C4-2B (cell line): ENCODE measurements at regions not wholly inside any gene's neighbourhood (a gene's known extent, or its start where the extent isn't known, plus 50 kb on each side); places are given as distances from the start of the nearest gene placed in this dataset.
"Not testable (repeated sequence)": the region's sequence is repeated elsewhere in the genome, so short reads cannot be mapped to it uniquely, and the experiment has no call there.

ENCODE experiments used
- H3K27ac ChIP-seq: fragments of 450-650 bp; 2 replicates; pipeline ENCODE4 v1.5.1; 2017
- CTCF ChIP-seq: fragments of 450-650 bp; conservative IDR thresholded peaks from 2 replicates; pipeline ENCODE4 v1.5.1; 2017; ENCODE audit warnings: mild to moderate bottlenecking
- ZFX ChIP-seq: fragments of 450-650 bp; IDR thresholded peaks from 2 replicates; pipeline ENCODE4 v1.6.1; 2017

DNA sequence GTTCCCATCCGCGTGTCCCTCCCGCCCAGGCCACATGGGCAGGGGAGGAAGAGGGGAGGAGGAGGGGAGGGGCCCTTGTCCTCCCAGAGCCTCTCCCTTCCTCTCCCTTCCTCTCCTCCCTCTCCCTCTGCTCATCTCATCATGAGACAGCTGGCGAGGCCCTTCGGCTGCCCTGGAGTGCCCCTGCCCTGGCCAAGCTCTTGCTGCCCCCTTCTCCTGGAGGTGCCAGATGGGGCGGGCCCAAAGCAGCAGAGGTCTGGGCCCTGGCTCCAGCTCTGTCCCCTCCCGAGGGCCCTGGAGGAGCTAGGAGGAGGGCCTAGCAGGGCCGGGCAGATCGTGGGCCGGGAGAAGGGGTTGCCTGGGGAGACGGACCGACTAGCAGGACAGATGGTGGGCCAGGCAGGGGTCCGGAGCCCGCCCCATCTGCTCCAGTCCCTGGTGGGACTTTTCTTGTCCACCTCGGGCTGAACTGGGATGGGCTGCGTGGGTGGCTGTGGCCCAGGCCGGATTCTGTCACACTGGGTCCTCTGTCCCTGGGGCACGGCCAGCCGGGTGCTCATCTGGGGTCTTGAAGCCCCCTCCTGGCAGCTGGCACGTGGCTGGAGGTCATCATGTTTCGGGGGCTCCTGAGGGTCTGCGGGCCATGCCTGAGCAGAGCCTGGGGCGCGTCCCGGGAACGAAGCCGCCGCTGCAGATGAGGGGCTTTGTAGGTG, 183.4 kb downstream of the GOLGA6L6 start:
- no peak overlapping the region for H3K27ac ChIP-seq
- TF ChIP-seq ZFX, result no peak
- no peak for TF ChIP-seq CTCF

- H3K27ac ChIP-seq, result no peak overlapping the region
- no peak for TF ChIP-seq ZFX
- TF ChIP-seq CTCF, result no peak
Observed at GRCh38 chr15:20357481-20358065, 184.0 kb downstream of the GOLGA6L6 start.

DNA sequence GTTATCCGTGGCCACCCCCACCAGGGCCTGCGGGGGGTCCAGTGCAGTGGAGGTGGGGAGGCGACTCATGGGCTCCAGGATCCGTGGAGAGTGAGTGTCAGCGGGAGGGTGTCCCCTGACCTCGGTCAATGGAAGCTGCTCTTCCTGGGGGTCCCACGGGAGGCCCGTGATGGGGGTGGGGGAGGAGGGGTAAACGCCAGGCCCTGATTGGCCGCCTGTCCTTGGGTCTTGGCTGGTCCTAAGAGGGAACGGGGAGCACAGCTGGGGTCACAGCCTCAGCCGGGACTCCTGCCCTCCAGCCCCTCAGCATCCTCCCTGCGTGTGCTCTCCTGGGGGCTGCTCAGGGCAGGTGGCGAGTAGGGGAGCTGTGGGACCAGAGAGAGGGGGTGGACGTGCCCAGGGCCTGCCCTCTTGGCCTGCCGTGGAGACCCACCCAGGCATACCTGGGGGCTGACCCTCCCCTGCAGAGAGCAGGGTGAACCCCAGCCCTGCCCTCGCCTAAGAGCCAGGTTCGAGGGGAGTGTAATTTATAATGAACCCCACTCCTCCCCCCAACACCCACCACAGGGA, 184.6 kb downstream of the GOLGA6L6 start:
- TF ChIP-seq ZFX (no peak), CTCF (no peak)
- no peak overlapping the region for H3K27ac ChIP-seq

DNA sequence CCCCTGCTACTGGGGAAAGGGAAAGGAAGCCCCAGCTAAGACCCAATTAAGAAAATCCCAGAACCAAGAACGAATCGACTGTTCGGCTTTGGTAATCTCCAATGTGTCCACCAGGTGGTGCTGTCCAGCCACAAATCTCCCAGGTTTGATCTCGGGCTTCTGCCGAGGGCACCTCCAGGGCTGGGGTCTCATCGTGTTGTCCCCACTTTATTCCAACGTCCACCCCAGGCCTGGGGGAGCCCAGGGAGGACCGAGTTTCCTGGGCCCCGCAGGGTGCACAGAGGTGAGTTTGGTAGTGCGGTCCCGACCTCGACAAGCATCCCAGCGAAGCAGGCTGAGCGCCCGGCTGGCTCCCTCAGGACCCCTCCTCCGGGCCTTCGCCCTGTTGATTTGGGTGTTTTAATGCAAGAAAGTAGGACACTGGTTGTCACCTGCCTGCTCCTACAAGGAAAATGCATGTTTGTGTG, 185.1 kb downstream of the GOLGA6L6 start:
- no peak overlapping the region for H3K27ac ChIP-seq
- TF ChIP-seq ZFX, result no peak
- peak; percentile 89 for TF ChIP-seq CTCF

- no peak overlapping the region for H3K27ac ChIP-seq
- TF ChIP-seq ZFX (no peak), CTCF (no peak)
Observed at GRCh38 chr15:20355256-20355868, 186.2 kb downstream of the GOLGA6L6 start.

- not testable (repeated sequence) for H3K27ac ChIP-seq
Observed at GRCh38 chr15:20354884-20355223, 186.7 kb downstream of the GOLGA6L6 start.

- H3K27ac ChIP-seq, result no peak overlapping the region
- TF ChIP-seq CTCF (no peak), ZFX (no peak)
Observed at GRCh38 chr15:20353966-20354883, 187.4 kb downstream of the GOLGA6L6 start.
